ENCODE measurements at regions not wholly inside any gene's neighbourhood (a gene's known extent, or its start where the extent isn't known, plus 50 kb on each side); places are given as distances from the start of the nearest gene placed in this dataset.

- peaks cover 0 to 12% (median 9%) of the 10 kb centered on the region in 5 donors for H3K4me1 ChIP-seq (ENCODE audit: control insufficient read depth in 5 of 5, insufficient read depth in 5 of 5, low read length in 5 of 5)
- H3K4me3 ChIP-seq (ENCODE audit: low read depth in 1 of 5, low read length in 5 of 5): no peak overlapping the region
- H3K9me3 ChIP-seq (ENCODE audit: control insufficient read depth in 5 of 5, low read length in 5 of 5): no peaks in the 10 kb centered on the region
- no peaks in the 10 kb centered on the region for H3K36me3 ChIP-seq (ENCODE audit: control insufficient read depth in 5 of 5, insufficient read depth in 5 of 5, low read length in 5 of 5)
- H3K27me3 ChIP-seq (ENCODE audit: control insufficient read depth in 5 of 5, insufficient read depth in 4 of 5, low read length in 5 of 5): no peaks in the 10 kb centered on the region
- H3K27ac ChIP-seq (ENCODE audit: low read depth, low read length): no peak overlapping the region
- H3K9ac ChIP-seq (ENCODE audit: low read length in 5 of 5): no peak overlapping the region
Observed at GRCh38 chr6:124877468-124877867, 84.8 kb upstream of the RNF217 start.

- Histone ChIP-seq H3K9ac (ENCODE audit: low read length in 5 of 5) (no peak overlapping the region), H3K4me1 (ENCODE audit: control insufficient read depth in 5 of 5, insufficient read depth in 5 of 5, low read length in 5 of 5) (peaks cover 0 to 19% (median 17%) of the 10 kb centered on the region in 5 donors), H3K36me3 (ENCODE audit: control insufficient read depth in 5 of 5, insufficient read depth in 5 of 5, low read length in 5 of 5) (no peaks in the 10 kb centered on the region), H3K27ac (ENCODE audit: low read depth, low read length) (no peak overlapping the region), H3K9me3 (ENCODE audit: control insufficient read depth in 5 of 5, low read length in 5 of 5) (no peaks in the 10 kb centered on the region), H3K4me3 (ENCODE audit: low read depth in 1 of 5, low read length in 5 of 5) (no peak overlapping the region), H3K27me3 (ENCODE audit: control insufficient read depth in 5 of 5, insufficient read depth in 4 of 5, low read length in 5 of 5) (no peaks in the 10 kb centered on the region)
Observed at GRCh38 chr6:124879110-124879991, 82.9 kb upstream of the RNF217 start.

- H3K27ac ChIP-seq (ENCODE audit: low read depth, low read length): no peak overlapping the region
- H3K4me1 ChIP-seq (ENCODE audit: control insufficient read depth in 5 of 5, insufficient read depth in 5 of 5, low read length in 5 of 5): peaks cover 0 to 19% (median 17%) of the 10 kb centered on the region in 5 donors
- no peak overlapping the region for H3K9ac ChIP-seq (ENCODE audit: low read length in 5 of 5)
- no peak overlapping the region for H3K4me3 ChIP-seq (ENCODE audit: low read depth in 1 of 5, low read length in 5 of 5)
- H3K9me3 ChIP-seq (ENCODE audit: control insufficient read depth in 5 of 5, low read length in 5 of 5): no peaks in the 10 kb centered on the region
- no peaks in the 10 kb centered on the region for H3K36me3 ChIP-seq (ENCODE audit: control insufficient read depth in 5 of 5, insufficient read depth in 5 of 5, low read length in 5 of 5)
- H3K27me3 ChIP-seq (ENCODE audit: control insufficient read depth in 5 of 5, insufficient read depth in 4 of 5, low read length in 5 of 5): no peaks in the 10 kb centered on the region
Observed at GRCh38 chr6:124879992-124880355, 82.3 kb upstream of the RNF217 start.

- no peaks in the 10 kb centered on the region for H3K9me3 ChIP-seq (ENCODE audit: control insufficient read depth in 5 of 5, low read length in 5 of 5)
- H3K9ac ChIP-seq (ENCODE audit: low read length in 5 of 5): no peak overlapping the region
- H3K36me3 ChIP-seq (ENCODE audit: control insufficient read depth in 5 of 5, insufficient read depth in 5 of 5, low read length in 5 of 5): no peaks in the 10 kb centered on the region
- H3K27ac ChIP-seq (ENCODE audit: low read depth, low read length): peak overlapping the region; percentile 12
- no peak overlapping the region for H3K4me3 ChIP-seq (ENCODE audit: low read depth in 1 of 5, low read length in 5 of 5)
- H3K27me3 ChIP-seq (ENCODE audit: control insufficient read depth in 5 of 5, insufficient read depth in 4 of 5, low read length in 5 of 5): no peaks in the 10 kb centered on the region
- peaks cover 0 to 19% (median 17%) of the 10 kb centered on the region in 5 donors for H3K4me1 ChIP-seq (ENCODE audit: control insufficient read depth in 5 of 5, insufficient read depth in 5 of 5, low read length in 5 of 5)
Observed at GRCh38 chr6:124881898-124882578, 80.2 kb upstream of the RNF217 start.

DNA sequence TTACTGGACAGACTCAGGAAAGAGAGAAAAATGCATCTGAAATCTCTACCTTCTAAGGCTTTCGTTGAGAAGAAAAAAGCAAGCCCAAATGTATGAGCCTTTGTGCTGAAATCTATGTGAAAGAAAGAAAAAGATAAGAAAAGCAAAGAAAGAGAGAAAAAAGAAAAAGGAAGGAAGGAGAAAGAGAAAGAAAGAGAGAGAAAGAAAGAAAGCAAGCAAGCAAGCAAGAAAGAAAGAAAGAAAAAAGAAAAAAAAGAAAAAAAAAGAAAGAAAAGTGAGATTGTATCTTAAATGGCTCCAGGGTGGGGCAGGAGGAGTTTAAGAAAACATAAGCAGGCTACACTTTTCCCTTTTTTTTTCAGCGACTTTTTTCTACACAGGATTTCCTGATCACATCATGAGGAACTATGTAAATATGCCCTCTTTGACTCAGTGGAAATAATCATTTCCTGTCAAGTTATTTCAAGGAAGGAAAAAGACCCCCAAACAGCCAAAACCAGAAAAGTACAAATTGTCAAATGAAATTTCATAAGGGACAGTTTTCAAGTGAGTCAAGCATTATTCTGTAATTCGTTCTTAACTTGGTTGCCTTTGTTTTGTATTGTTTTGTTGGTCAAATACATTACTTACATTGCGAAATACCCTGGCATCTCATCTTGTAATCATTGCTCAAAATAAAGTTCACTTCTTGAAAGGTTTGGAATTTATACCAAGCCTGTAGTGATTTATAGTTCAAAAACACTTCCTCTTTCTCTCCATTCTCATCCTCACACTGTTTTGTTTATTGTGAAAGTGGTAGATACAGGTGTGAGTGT lies 79.5 kb upstream of the RNF217 start:
- H3K4me1 ChIP-seq (ENCODE audit: control insufficient read depth in 5 of 5, insufficient read depth in 5 of 5, low read length in 5 of 5): peaks cover 0 to 19% (median 17%) of the 10 kb centered on the region in 5 donors
- no peak overlapping the region for H3K9ac ChIP-seq (ENCODE audit: low read length in 5 of 5)
- peak overlapping the region; percentile 12 for H3K27ac ChIP-seq (ENCODE audit: low read depth, low read length)

DNA sequence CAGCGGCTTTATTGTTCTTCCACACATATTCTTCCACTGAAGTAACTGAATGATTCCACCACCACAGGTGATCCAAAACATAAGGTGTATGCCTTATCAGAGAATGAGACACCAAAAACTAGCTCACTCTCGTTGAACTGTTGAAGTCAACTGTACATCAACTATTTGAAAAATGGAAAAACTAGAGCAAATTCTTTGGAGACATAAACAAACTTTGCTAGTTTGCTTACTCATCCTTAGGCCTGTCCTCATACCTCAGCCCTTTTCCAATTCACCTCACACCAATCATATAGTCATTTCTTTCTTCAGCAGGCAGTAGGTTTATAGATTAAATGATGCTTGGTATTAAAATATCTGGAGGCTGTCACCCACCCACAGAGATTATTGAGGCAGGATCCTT lies 77.1 kb upstream of the RNF217 start:
- no peaks in the 10 kb centered on the region for H3K27me3 ChIP-seq (ENCODE audit: control insufficient read depth in 5 of 5, insufficient read depth in 4 of 5, low read length in 5 of 5)
- H3K4me1 ChIP-seq (ENCODE audit: control insufficient read depth in 5 of 5, insufficient read depth in 5 of 5, low read length in 5 of 5): peaks cover 0 to 27% (median 19%) of the 10 kb centered on the region in 5 donors

More for the DNA sequence above, 79.5 kb upstream of the RNF217 start:
- Histone ChIP-seq H3K27me3 (ENCODE audit: control insufficient read depth in 5 of 5, insufficient read depth in 4 of 5, low read length in 5 of 5) (no peaks in the 10 kb centered on the region), H3K9me3 (ENCODE audit: control insufficient read depth in 5 of 5, low read length in 5 of 5) (no peaks in the 10 kb centered on the region), H3K36me3 (ENCODE audit: control insufficient read depth in 5 of 5, insufficient read depth in 5 of 5, low read length in 5 of 5) (no peaks in the 10 kb centered on the region), H3K4me3 (ENCODE audit: low read depth in 1 of 5, low read length in 5 of 5) (no peak overlapping the region)

GRCh38 chr6:124887872-124888580 lies 74.2 kb upstream of the RNF217 start:
- no peak overlapping the region for H3K9ac ChIP-seq (ENCODE audit: low read length in 5 of 5)
- H3K4me1 ChIP-seq (ENCODE audit: control insufficient read depth in 5 of 5, insufficient read depth in 5 of 5, low read length in 5 of 5): peaks cover 0 to 13% (median 5%) of the 10 kb centered on the region in 5 donors
- H3K36me3 ChIP-seq (ENCODE audit: control insufficient read depth in 5 of 5, insufficient read depth in 5 of 5, low read length in 5 of 5): no peaks in the 10 kb centered on the region
- H3K27ac ChIP-seq (ENCODE audit: low read depth, low read length): no peak overlapping the region
- no peaks in the 10 kb centered on the region for H3K27me3 ChIP-seq (ENCODE audit: control insufficient read depth in 5 of 5, insufficient read depth in 4 of 5, low read length in 5 of 5)
- no peak overlapping the region for H3K4me3 ChIP-seq (ENCODE audit: low read depth in 1 of 5, low read length in 5 of 5)
- H3K9me3 ChIP-seq (ENCODE audit: control insufficient read depth in 5 of 5, low read length in 5 of 5): no peaks in the 10 kb centered on the region

More for the DNA sequence above, 77.1 kb upstream of the RNF217 start:
- Histone ChIP-seq H3K4me3 (ENCODE audit: low read depth in 1 of 5, low read length in 5 of 5) (no peak overlapping the region), H3K27ac (ENCODE audit: low read depth, low read length) (no peak overlapping the region), H3K9me3 (ENCODE audit: control insufficient read depth in 5 of 5, low read length in 5 of 5) (no peaks in the 10 kb centered on the region), H3K9ac (ENCODE audit: low read length in 5 of 5) (no peak overlapping the region), H3K36me3 (ENCODE audit: control insufficient read depth in 5 of 5, insufficient read depth in 5 of 5, low read length in 5 of 5) (no peaks in the 10 kb centered on the region)

DNA sequence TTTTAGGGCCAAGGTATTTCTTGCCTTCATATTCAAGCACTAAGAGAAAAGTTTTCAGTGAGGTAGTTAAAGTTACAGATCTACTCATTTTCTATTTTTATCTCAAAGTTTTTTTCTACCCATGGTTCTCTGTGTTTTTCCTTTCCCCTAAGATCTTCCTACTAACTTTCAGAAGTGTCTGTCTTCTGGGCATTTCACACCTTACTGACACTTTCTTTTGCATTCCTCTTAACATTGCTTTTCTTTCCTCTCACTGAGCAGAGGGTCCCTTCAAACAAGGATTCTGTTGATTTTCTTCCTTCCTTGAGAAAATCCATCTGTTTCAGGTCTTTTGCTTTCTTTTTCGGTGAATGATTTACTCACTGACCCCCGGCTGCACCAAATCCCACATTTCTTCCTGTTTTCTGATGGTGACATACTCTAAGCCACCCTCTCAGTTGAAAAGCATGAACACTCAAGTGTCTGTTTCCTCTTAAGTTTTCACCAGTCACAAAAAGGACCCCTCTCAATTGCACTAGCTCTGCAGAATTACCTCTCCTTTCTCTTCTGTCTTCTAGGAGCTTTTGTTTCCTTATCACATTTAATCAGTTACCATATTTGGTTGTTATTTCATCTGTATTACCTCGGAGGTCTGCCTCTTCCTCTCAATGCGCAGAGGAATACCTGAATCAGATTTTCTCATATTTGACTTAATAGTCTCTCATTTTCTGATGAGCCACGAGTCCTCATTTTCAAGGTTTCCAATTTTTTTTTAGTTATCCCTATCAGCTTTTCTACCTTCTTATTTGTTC lies 73.5 kb upstream of the RNF217 start:
- H3K9ac ChIP-seq (ENCODE audit: low read length in 5 of 5): no peak overlapping the region
- H3K36me3 ChIP-seq (ENCODE audit: control insufficient read depth in 5 of 5, insufficient read depth in 5 of 5, low read length in 5 of 5): no peaks in the 10 kb centered on the region
- no peak overlapping the region for H3K27ac ChIP-seq (ENCODE audit: low read depth, low read length)
- peaks cover 0 to 10% (median 0%) of the 10 kb centered on the region in 5 donors for H3K4me1 ChIP-seq (ENCODE audit: control insufficient read depth in 5 of 5, insufficient read depth in 5 of 5, low read length in 5 of 5)
- H3K9me3 ChIP-seq (ENCODE audit: control insufficient read depth in 5 of 5, low read length in 5 of 5): no peaks in the 10 kb centered on the region
- no peaks in the 10 kb centered on the region for H3K27me3 ChIP-seq (ENCODE audit: control insufficient read depth in 5 of 5, insufficient read depth in 4 of 5, low read length in 5 of 5)
- peak overlapping the region in 2 of 5 donors; percentile 34 to 44 for H3K4me3 ChIP-seq (ENCODE audit: low read depth in 1 of 5, low read length in 5 of 5)

DNA sequence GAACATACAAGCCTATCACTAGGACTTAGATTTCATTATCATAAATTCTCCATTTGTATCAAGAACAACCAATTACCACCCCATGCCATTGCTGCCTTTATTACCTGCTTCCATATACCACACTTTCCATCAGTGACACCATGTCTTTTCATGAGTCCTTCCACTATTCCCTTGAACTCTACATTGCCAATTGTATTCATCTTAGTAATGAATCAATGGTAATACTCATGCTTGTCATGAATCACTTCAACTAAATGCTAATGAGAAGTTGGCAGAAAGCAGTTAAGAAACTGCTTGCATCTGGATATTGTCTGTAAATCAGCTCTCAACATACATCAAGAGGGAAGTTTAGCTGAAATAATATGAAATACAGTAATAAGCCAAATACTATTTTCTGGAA lies 61.2 kb upstream of the RNF217 start:
- no peaks in the 10 kb centered on the region for H3K4me1 ChIP-seq (ENCODE audit: control insufficient read depth in 5 of 5, insufficient read depth in 5 of 5, low read length in 5 of 5)
- no peaks in the 10 kb centered on the region for H3K36me3 ChIP-seq (ENCODE audit: control insufficient read depth in 5 of 5, insufficient read depth in 5 of 5, low read length in 5 of 5)
- no peak overlapping the region for H3K9ac ChIP-seq (ENCODE audit: low read length in 5 of 5)
- H3K4me3 ChIP-seq (ENCODE audit: low read depth in 1 of 5, low read length in 5 of 5): no peak overlapping the region
- H3K9me3 ChIP-seq (ENCODE audit: control insufficient read depth in 5 of 5, low read length in 5 of 5): no peaks in the 10 kb centered on the region
- no peaks in the 10 kb centered on the region for H3K27me3 ChIP-seq (ENCODE audit: control insufficient read depth in 5 of 5, insufficient read depth in 4 of 5, low read length in 5 of 5)
- H3K27ac ChIP-seq (ENCODE audit: low read depth, low read length): no peak overlapping the region
